Activated CD4-positive, alpha-beta T cell treated with anti-CD3 and anti-CD28 coated beads, Interleukin-2, amount 10 ng/mL, durations not matched to agents 24 days and 14 days (primary cell): ENCODE measurements at regions not wholly inside any gene's neighbourhood (a gene's known extent, or its start where the extent isn't known, plus 50 kb on each side); places are given as distances from the start of the nearest gene placed in this dataset.
"Not testable (repeated sequence)": the region's sequence is repeated elsewhere in the genome, so short reads cannot be mapped to it uniquely, and the experiment has no call there.

Experiments used
- DNase-seq: peaks from one replicate; pipeline ENCODE4 v3.0.0; 2022
- H3K27ac Mint-ChIP-seq: one replicate; pipeline ENCODE4 v1.8.0; 2022; ENCODE audit warnings: mild to moderate bottlenecking, mixed read lengths
- H3K27me3 Mint-ChIP-seq: one replicate; pipeline ENCODE4 v1.8.0; 2022; ENCODE audit warnings: mixed read lengths
- H3K36me3 Mint-ChIP-seq: one replicate; pipeline ENCODE4 v1.8.0; 2022; ENCODE audit warnings: low read depth, mild to moderate bottlenecking, mixed read lengths
- H3K4me1 Mint-ChIP-seq: one replicate; pipeline ENCODE4 v1.8.0; 2021; ENCODE audit warnings: mixed read lengths
- H3K4me3 Mint-ChIP-seq: one replicate; pipeline ENCODE4 v1.8.0; 2022; ENCODE audit warnings: mild to moderate bottlenecking, moderate library complexity, mixed read lengths
- H3K9me3 Mint-ChIP-seq: one replicate; pipeline ENCODE4 v1.8.0; 2021; ENCODE audit warnings: mixed read lengths
- intact Hi-C: fragments of 100-400 bp; cut with micrococcal nuclease; formaldehyde crosslinking; loops from one replicate; pipeline ENCODE4 v1.15.1; 2023

GRCh38 chr3:105096071-105096470 lies 270.6 kb upstream of the ALCAM start:
- no peak overlapping the region for H3K4me3 Mint-ChIP-seq
- H3K27ac Mint-ChIP-seq = no peak overlapping the region
- no peak for DNase-seq
- no peaks in the 10 kb centered on the region for H3K36me3 Mint-ChIP-seq
- H3K27me3 Mint-ChIP-seq = no peaks in the 10 kb centered on the region
- intact Hi-C loops = no loop called here
- H3K4me1 Mint-ChIP-seq = no peaks in the 10 kb centered on the region
- no peaks in the 10 kb centered on the region for H3K9me3 Mint-ChIP-seq

GRCh38 chr3:105101603-105102002 lies 265.1 kb upstream of the ALCAM start:
- no peaks in the 10 kb centered on the region for H3K4me1 Mint-ChIP-seq
- intact Hi-C loops = no loop called here
- H3K27ac Mint-ChIP-seq = no peak overlapping the region
- no peak overlapping the region for H3K4me3 Mint-ChIP-seq
- no peaks in the 10 kb centered on the region for H3K36me3 Mint-ChIP-seq
- no peaks in the 10 kb centered on the region for H3K27me3 Mint-ChIP-seq
- DNase-seq = no peak
- no peaks in the 10 kb centered on the region for H3K9me3 Mint-ChIP-seq

- no peaks in the 10 kb centered on the region for H3K9me3 Mint-ChIP-seq
- intact Hi-C loops = no loop called here
- H3K4me1 Mint-ChIP-seq = no peaks in the 10 kb centered on the region
- H3K36me3 Mint-ChIP-seq = no peaks in the 10 kb centered on the region
- H3K27ac Mint-ChIP-seq = no peak overlapping the region
- H3K4me3 Mint-ChIP-seq = no peak overlapping the region
- H3K27me3 Mint-ChIP-seq = no peaks in the 10 kb centered on the region
- DNase-seq = no peak
These were observed 263.6 kb upstream of the ALCAM start for GRCh38 chr3:105103139-105103538.

- H3K36me3 Mint-ChIP-seq = no peaks in the 10 kb centered on the region
- no peak overlapping the region for H3K4me3 Mint-ChIP-seq
- no peaks in the 10 kb centered on the region for H3K4me1 Mint-ChIP-seq
- H3K27ac Mint-ChIP-seq = no peak overlapping the region
- no peaks in the 10 kb centered on the region for H3K27me3 Mint-ChIP-seq
- intact Hi-C loops = no loop called here
- no peak for DNase-seq
- H3K9me3 Mint-ChIP-seq = peaks cover 10% of the 10 kb centered on the region
These were observed 257.9 kb upstream of the ALCAM start for GRCh38 chr3:105108823-105109222.

- Mint-ChIP-seq H3K4me1 (no peaks in the 10 kb centered on the region), H3K27me3 (no peaks in the 10 kb centered on the region), H3K27ac (no peak overlapping the region), H3K4me3 (no peak overlapping the region), H3K36me3 (no peaks in the 10 kb centered on the region), H3K9me3 (no peaks in the 10 kb centered on the region)
- DNase-seq = no peak
- intact Hi-C loops = no loop called here
These were observed 247.8 kb upstream of the ALCAM start for GRCh38 chr3:105118905-105119304.

GRCh38 chr3:105119801-105120340 lies 246.8 kb upstream of the ALCAM start:
- Mint-ChIP-seq H3K4me3 (no peak overlapping the region), H3K4me1 (no peaks in the 10 kb centered on the region), H3K27ac (no peak overlapping the region), H3K9me3 (no peaks in the 10 kb centered on the region), H3K36me3 (no peaks in the 10 kb centered on the region), H3K27me3 (no peaks in the 10 kb centered on the region)
- intact Hi-C loops = no loop called here
- no peak for DNase-seq

- H3K27me3 Mint-ChIP-seq = no peaks in the 10 kb centered on the region
- H3K27ac Mint-ChIP-seq = no peak overlapping the region
- no peak for DNase-seq
- H3K36me3 Mint-ChIP-seq = no peaks in the 10 kb centered on the region
- H3K4me1 Mint-ChIP-seq = no peaks in the 10 kb centered on the region
- intact Hi-C loops = no loop called here
- no peak overlapping the region for H3K4me3 Mint-ChIP-seq
- no peaks in the 10 kb centered on the region for H3K9me3 Mint-ChIP-seq
These were observed 235.8 kb upstream of the ALCAM start for GRCh38 chr3:105130911-105131310.

- Mint-ChIP-seq H3K9me3 (no peaks in the 10 kb centered on the region), H3K27ac (no peak overlapping the region), H3K4me3 (no peak overlapping the region), H3K4me1 (no peaks in the 10 kb centered on the region), H3K27me3 (no peaks in the 10 kb centered on the region), H3K36me3 (no peaks in the 10 kb centered on the region)
- no peak for DNase-seq
- intact Hi-C loops = no loop called here
These were observed 228.8 kb upstream of the ALCAM start for GRCh38 chr3:105137911-105138310.

GRCh38 chr3:105139881-105140560 lies 226.7 kb upstream of the ALCAM start:
- Mint-ChIP-seq H3K27ac (no peak overlapping the region), H3K9me3 (no peaks in the 10 kb centered on the region), H3K4me1 (no peaks in the 10 kb centered on the region), H3K36me3 (no peaks in the 10 kb centered on the region), H3K27me3 (no peaks in the 10 kb centered on the region), H3K4me3 (no peak overlapping the region)
- intact Hi-C loops = no loop called here
- no peak for DNase-seq

- Mint-ChIP-seq H3K9me3 (no peaks in the 10 kb centered on the region), H3K27ac (no peak overlapping the region), H3K36me3 (no peaks in the 10 kb centered on the region), H3K4me1 (no peaks in the 10 kb centered on the region), H3K27me3 (no peaks in the 10 kb centered on the region), H3K4me3 (no peak overlapping the region)
- DNase-seq = no peak
- intact Hi-C loops = no loop called here
These were observed 225.8 kb upstream of the ALCAM start for GRCh38 chr3:105140899-105141367.

GRCh38 chr3:105144837-105145236 lies 221.9 kb upstream of the ALCAM start:
- Mint-ChIP-seq H3K27ac (no peak overlapping the region), H3K36me3 (no peaks in the 10 kb centered on the region), H3K9me3 (no peaks in the 10 kb centered on the region), H3K4me1 (no peaks in the 10 kb centered on the region), H3K27me3 (no peaks in the 10 kb centered on the region), H3K4me3 (no peak overlapping the region)
- intact Hi-C loops = no loop called here
- no peak for DNase-seq

GRCh38 chr3:105145511-105145910 lies 221.2 kb upstream of the ALCAM start:
- intact Hi-C loops = no loop called here
- H3K9me3 Mint-ChIP-seq = no peaks in the 10 kb centered on the region
- no peaks in the 10 kb centered on the region for H3K36me3 Mint-ChIP-seq
- H3K4me3 Mint-ChIP-seq = no peak overlapping the region
- no peak overlapping the region for H3K27ac Mint-ChIP-seq
- H3K27me3 Mint-ChIP-seq = no peaks in the 10 kb centered on the region
- H3K4me1 Mint-ChIP-seq = no peaks in the 10 kb centered on the region
- no peak for DNase-seq

GRCh38 chr3:105149197-105149596 lies 217.5 kb upstream of the ALCAM start:
- intact Hi-C loops, H3K4me1 Mint-ChIP-seq, H3K9me3 Mint-ChIP-seq, DNase-seq, H3K27ac Mint-ChIP-seq, H3K36me3 Mint-ChIP-seq, H3K27me3 Mint-ChIP-seq, H3K4me3 Mint-ChIP-seq: not testable (repeated sequence)

GRCh38 chr3:105152987-105153386 lies 213.7 kb upstream of the ALCAM start:
- Mint-ChIP-seq H3K36me3 (no peaks in the 10 kb centered on the region), H3K4me1 (no peaks in the 10 kb centered on the region), H3K27ac (no peak overlapping the region), H3K27me3 (no peaks in the 10 kb centered on the region), H3K9me3 (peaks cover 3% of the 10 kb centered on the region), H3K4me3 (no peak overlapping the region)
- intact Hi-C loops = no loop called here
- DNase-seq = no peak

- H3K9me3 Mint-ChIP-seq = peaks cover 3% of the 10 kb centered on the region
- no peaks in the 10 kb centered on the region for H3K4me1 Mint-ChIP-seq
- intact Hi-C loops = no loop called here
- no peak overlapping the region for H3K4me3 Mint-ChIP-seq
- H3K27me3 Mint-ChIP-seq = no peaks in the 10 kb centered on the region
- no peak overlapping the region for H3K27ac Mint-ChIP-seq
- no peak for DNase-seq
- H3K36me3 Mint-ChIP-seq = no peaks in the 10 kb centered on the region
These were observed 212.0 kb upstream of the ALCAM start for GRCh38 chr3:105154692-105155091.
